ENCODE measurements at regions not wholly inside any gene's neighbourhood (a gene's known extent, or its start where the extent isn't known, plus 50 kb on each side); places are given as distances from the start of the nearest gene placed in this dataset.

GRCh38 chr2:126518196-126518595 is 137.8 kb upstream of the GYPC start:
- Histone ChIP-seq H3K56ac (ENCODE audit: extremely low read depth, insufficient read depth, low read length) (no peak overlapping the region), H3K4ac (ENCODE audit: low read depth, low read length) (no peak overlapping the region), H3K4me3 (ENCODE audit: insufficient read depth, low read depth, low read length) (no peak overlapping the region), H4K5ac (ENCODE audit: low read depth, low read length) (no peak overlapping the region), H3K18ac (ENCODE audit: low read depth, low read length) (no peak overlapping the region), H2AK5ac (ENCODE audit: low read depth, low read length) (no peak overlapping the region), H3K79me1 (ENCODE audit: low read depth in 1 of 2, low read length in 2 of 2) (no peaks in the 10 kb centered on the region), H3K9me3 (ENCODE audit: control insufficient read depth, insufficient read depth, low read length) (no peaks in the 10 kb centered on the region), H3K9ac (ENCODE audit: low read depth, low read length) (no peak overlapping the region), H4K8ac (ENCODE audit: low read depth in 2 of 2, low read length in 2 of 2) (no peak overlapping the region), H2AK9ac (replicated peaks; ENCODE audit: low read depth, low read length, poor library complexity) (no peak overlapping the region), H3K9me1 (ENCODE audit: insufficient read depth, low read length) (no peaks in the 10 kb centered on the region), H3K4me1 (ENCODE audit: control insufficient read depth, insufficient read depth, low read length) (no peaks in the 10 kb centered on the region), H3K36me3 (ENCODE audit: control insufficient read depth, insufficient read depth, low read length) (no peaks in the 10 kb centered on the region), H4K20me1 (ENCODE audit: insufficient read depth, low read length) (no peaks in the 10 kb centered on the region), H2BK15ac (ENCODE audit: low read depth, low read length) (no peak overlapping the region), H2BK5ac (ENCODE audit: low read depth, low read length, poor library complexity, severe bottlenecking) (no peak overlapping the region), H3K4me2 (ENCODE audit: low read depth, low read length) (no peak overlapping the region), H4K91ac (ENCODE audit: insufficient read depth, low read depth, low read length) (no peak overlapping the region), H3K23ac (ENCODE audit: low read depth, low read length) (no peak overlapping the region), H2AFZ (replicated peaks; ENCODE audit: low read length, poor library complexity) (no peak overlapping the region), H2BK120ac (ENCODE audit: low read depth, low read length) (no peak overlapping the region), H2BK20ac (ENCODE audit: low read depth, low read length) (no peak overlapping the region), H3K27me3 (ENCODE audit: control insufficient read depth, insufficient read depth, low read length) (no peaks in the 10 kb centered on the region), H3K14ac (replicated peaks; ENCODE audit: low read depth, low read length) (no peak overlapping the region), H3K27ac (ENCODE audit: insufficient read depth, low read length) (no peak overlapping the region)
- POLR2A ChIA-PET (ENCODE audit: unreplicated experiment) = no interaction called here
- CTCF ChIA-PET = interaction anchor here (0.8 kb wide), 1 partner anchor 13 kb away, joined by 5 read pairs; no protein-coding TSS in a partner anchor
- WGBS, 2 experiments (ENCODE audit: extremely low coverage in 2 of 2, insufficient read length in 1 of 2) = no CpG with 5 or more reads among the region's 2 CpGs
- DNase-seq (no peak), ATAC-seq (ENCODE audit: low read depth) (no peak)
- intact Hi-C loops (cut with micrococcal nuclease) (no loop called here), in situ Hi-C loops (cut with MboI; ENCODE audit: low sequenced_read_pairs) (no loop called here), dilution Hi-C loops (cut with HindIII; ENCODE audit: low sequenced_read_pairs, unreplicated experiment) (no loop called here)
- BruUV-seq (replicated peaks) = no TSS peak
- TF ChIP-seq CHD1 (IDR thresholded peaks at IDR 0.05; ENCODE audit: low read depth, low read length) = no peak
- TF ChIP-seq USF2 (IDR thresholded peaks at IDR 0.05; ENCODE audit: low read depth, low read length) = no peak
- TF ChIP-seq RFX5 (IDR thresholded peaks at IDR 0.05; ENCODE audit: low read depth, low read length) = no peak
- TF ChIP-seq MXI1 (IDR thresholded peaks at IDR 0.05; ENCODE audit: borderline replicate concordance, low read depth, low read length) = no peak
- no peak for TF ChIP-seq SMC3 (IDR thresholded peaks at IDR 0.05; ENCODE audit: low read depth, low read length)
- no peak for TF ChIP-seq CTCF (conservative IDR thresholded peaks at IDR 0.05; ENCODE audit: low read depth, low read length)
- TF ChIP-seq ELK1 (IDR thresholded peaks at IDR 0.05; ENCODE audit: borderline replicate concordance, low read depth, low read length) = no peak
- TF ChIP-seq RCOR1 (IDR thresholded peaks at IDR 0.05; ENCODE audit: insufficient replicate concordance, low read length) = no peak

All from IMR-90 (cell line).